PC-3 (cell line): ENCODE measurements at regions not wholly inside any gene's neighbourhood (a gene's known extent, or its start where the extent isn't known, plus 50 kb on each side); places are given as distances from the start of the nearest gene placed in this dataset.

ENCODE experiments used
- ATAC-seq: fragments of 200-7000 bp; cut with Tn5 transposase; 2 replicates; pipeline ENCODE4 v1.9.1; 2020; ENCODE audit warnings: mild to moderate bottlenecking, moderate library complexity
- BruUV-seq: library from RNA; stranded (reverse); fragments of 400-500 nt; replicated peaks from 2 replicates; lab custom pipeline; 2021; lab: Mats Ljungman, UMichigan
- CTCF ChIA-PET: fragments of 300-600 bp; sonication (Branson Sonifier 250); formaldehyde crosslinking; loops from one replicate; lab custom pipeline; 2022; ENCODE audit warnings: antibody characterized with exemption; lab: Charles Lee
- POLR2A ChIA-PET: fragments of 300-600 bp; sonication (Branson Sonifier 250); formaldehyde crosslinking; loops from one replicate; lab custom pipeline; 2022; ENCODE audit warnings: antibody characterized with exemption; ENCODE audit not compliant: unreplicated experiment; lab: Charles Lee
- DNase-seq: peaks from one replicate; pipeline ENCODE4 v3.0.0-alpha.2; 2015
- H2AFZ ChIP-seq: fragments of 300-600 bp; sonication (generic); 2 replicates; pipeline ENCODE4 v1.6.0; 2016; ENCODE audit warnings: antibody characterized with exemption, low read length
- H3F3A ChIP-seq: fragments of 300-600 bp; sonication (generic); one replicate; pipeline ENCODE4 v1.6.0; 2017; ENCODE audit warnings: antibody characterized with exemption, low read length, control low read depth, mild to moderate bottlenecking; ENCODE audit not compliant: unreplicated experiment
- H3K27ac ChIP-seq: fragments of 300-600 bp; sonication (generic); 2 replicates; pipeline ENCODE4 v1.5.1; 2016; ENCODE audit warnings: mild to moderate bottlenecking, low read length
- H3K27me3 ChIP-seq: fragments of 300-600 bp; sonication (generic); 2 replicates; pipeline ENCODE4 v1.6.1; 2016; ENCODE audit warnings: low read length, mixed read lengths
- H3K36me3 ChIP-seq: fragments of 300-600 bp; sonication (generic); 2 replicates; pipeline ENCODE4 v1.6.1; 2016; ENCODE audit warnings: low read depth, mixed run types, low read length, mixed read lengths
- H3K4me1 ChIP-seq: fragments of 300-600 bp; sonication (generic); 2 replicates; pipeline ENCODE4 v1.5.1; 2016; ENCODE audit warnings: low read length; ENCODE audit not compliant: insufficient read depth
- H3K4me2 ChIP-seq: fragments of 300-600 bp; sonication (generic); 2 replicates; pipeline ENCODE4 v1.6.0; 2016; ENCODE audit warnings: low read length
- H3K4me3 ChIP-seq: fragments of 300-600 bp; sonication (generic); 2 replicates; pipeline ENCODE4 v1.5.1; 2016; ENCODE audit warnings: mild to moderate bottlenecking, low read length, mixed read lengths
- H3K79me2 ChIP-seq: fragments of 300-600 bp; sonication (generic); 2 replicates; pipeline ENCODE4 v1.6.1; 2017; ENCODE audit warnings: low read length, mixed read lengths
- H3K9ac ChIP-seq: fragments of 300-600 bp; sonication (generic); 2 replicates; pipeline ENCODE4 v1.6.0; 2016; ENCODE audit warnings: mild to moderate bottlenecking, low read length
- H3K9me2 ChIP-seq: fragments of 300-600 bp; sonication (generic); replicated peaks from 2 replicates; pipeline ENCODE4 v1.6.1; 2016; ENCODE audit warnings: mixed run types, low read length, mixed read lengths
- H3K9me3 ChIP-seq: fragments of 300-600 bp; sonication (generic); 2 replicates; pipeline ENCODE4 v1.6.1; 2016; ENCODE audit warnings: low read length, mixed read lengths
- H4K20me1 ChIP-seq: fragments of 300-600 bp; sonication (generic); 2 replicates; pipeline ENCODE4 v1.6.1; 2016; ENCODE audit warnings: low read length, mixed read lengths
- CTCF ChIP-seq: fragments of 300-600 bp; sonication (generic); conservative IDR thresholded peaks from 2 replicates; pipeline ENCODE4 v1.5.1; 2017; ENCODE audit warnings: antibody characterized with exemption, low read depth, mild to moderate bottlenecking, low read length
- EZH2 ChIP-seq: fragments of 300-600 bp; sonication (generic); IDR thresholded peaks from one replicate; pipeline ENCODE4 v1.6.1; 2017; ENCODE audit warnings: antibody characterized with exemption, mild to moderate bottlenecking, low read length; ENCODE audit not compliant: unreplicated experiment
- EZH2phosphoT487 ChIP-seq: fragments of 300-600 bp; sonication (generic); IDR thresholded peaks from 2 replicates; pipeline ENCODE4 v1.6.1; 2018; ENCODE audit warnings: mild to moderate bottlenecking, antibody characterized with exemption, low read length, borderline replicate concordance
- intact Hi-C: fragments of 100-400 bp; cut with micrococcal nuclease; formaldehyde crosslinking; loops from 2 replicates; pipeline ENCODE4 v1.9.0; 2023

- ChIA-PET POLR2A (no interaction called here), CTCF (no interaction called here)
- H3F3A ChIP-seq: no peaks in the 10 kb centered on the region
- intact Hi-C loops: no loop called here
- BruUV-seq: no TSS peak
- H3K9me3 ChIP-seq: no peaks in the 10 kb centered on the region
- no peak overlapping the region for H2AFZ ChIP-seq
- DNase-seq: no peak
- no peak overlapping the region for H3K9ac ChIP-seq
- no peaks in the 10 kb centered on the region for H3K27me3 ChIP-seq
- TF ChIP-seq CTCF (no peak), EZH2 (no peak), EZH2phosphoT487 (no peak)
- H3K4me3 ChIP-seq: no peak overlapping the region
- no peaks in the 10 kb centered on the region for H3K9me2 ChIP-seq
- H3K79me2 ChIP-seq: no peaks in the 10 kb centered on the region
- no peaks in the 10 kb centered on the region for H4K20me1 ChIP-seq
- no peak for ATAC-seq
- no peaks in the 10 kb centered on the region for H3K4me1 ChIP-seq
- no peak overlapping the region for H3K4me2 ChIP-seq
- no peaks in the 10 kb centered on the region for H3K36me3 ChIP-seq
- no peak overlapping the region for H3K27ac ChIP-seq
Measured at GRCh38 chr2:16049406-16049805, 109.1 kb downstream of the MYCN start.

GRCh38 chr2:16048466-16048865 is 108.1 kb downstream of the MYCN start:
- intact Hi-C loops: no loop called here
- H3K9ac ChIP-seq: no peak overlapping the region
- no peaks in the 10 kb centered on the region for H3K79me2 ChIP-seq
- H3K9me3 ChIP-seq: no peaks in the 10 kb centered on the region
- TF ChIP-seq EZH2phosphoT487: no peak
- no peak for TF ChIP-seq EZH2
- no peak for TF ChIP-seq CTCF
- H3K27ac ChIP-seq: no peak overlapping the region
- H3K4me1 ChIP-seq: no peaks in the 10 kb centered on the region
- H3K4me3 ChIP-seq: no peak overlapping the region
- H3K4me2 ChIP-seq: no peak overlapping the region
- ChIA-PET CTCF (no interaction called here), POLR2A (no interaction called here)
- BruUV-seq: no TSS peak
- no peaks in the 10 kb centered on the region for H3K9me2 ChIP-seq
- DNase-seq (no peak), ATAC-seq (no peak)
- no peaks in the 10 kb centered on the region for H3F3A ChIP-seq
- no peaks in the 10 kb centered on the region for H4K20me1 ChIP-seq
- H3K27me3 ChIP-seq: no peaks in the 10 kb centered on the region
- H3K36me3 ChIP-seq: no peaks in the 10 kb centered on the region
- H2AFZ ChIP-seq: no peak overlapping the region

- Histone ChIP-seq H3K36me3 (no peaks in the 10 kb centered on the region), H3K9ac (no peak overlapping the region), H3K4me2 (no peak overlapping the region), H3K27ac (no peak overlapping the region), H3K4me1 (no peaks in the 10 kb centered on the region), H3K79me2 (no peaks in the 10 kb centered on the region), H3K27me3 (no peaks in the 10 kb centered on the region), H3F3A (no peaks in the 10 kb centered on the region), H4K20me1 (no peaks in the 10 kb centered on the region), H3K9me3 (no peaks in the 10 kb centered on the region), H2AFZ (no peak overlapping the region), H3K9me2 (no peaks in the 10 kb centered on the region), H3K4me3 (no peak overlapping the region)
- TF ChIP-seq EZH2phosphoT487 (no peak), CTCF (no peak), EZH2 (no peak)
- no peak for DNase-seq
- intact Hi-C loops: no loop called here
- BruUV-seq: no TSS peak
- CTCF ChIA-PET: no interaction called here
- POLR2A ChIA-PET: no interaction called here
- ATAC-seq: no peak
Measured at GRCh38 chr2:16047701-16048100, 107.4 kb downstream of the MYCN start.
